K562 (cell line): ENCODE measurements at regions not wholly inside any gene's neighbourhood (a gene's known extent, or its start where the extent isn't known, plus 50 kb on each side); places are given as distances from the start of the nearest gene placed in this dataset.

Experiments
- ATAC-seq: fragments of 200-7000 bp; cut with Tn5 transposase; 3 replicates; pipeline ENCODE4 v1.9.1; 2020; ENCODE audit warnings: moderate library complexity
- BruUV-seq: library from RNA; stranded (reverse); fragments of 400-500 nt; replicated peaks from 2 replicates; lab custom pipeline; 2021; lab: Mats Ljungman, UMichigan
- CTCF ChIA-PET: fragments of 300-600 bp; formaldehyde crosslinking; extraction: SDS; loops from one replicate; lab custom pipeline; 2021; ENCODE audit warnings: low intra/inter-chr PET ratio; lab: Yijun Ruan, JAX
- POLR2A ChIA-PET: fragments of 300-600, 350-650 bp; sonication (Branson Sonifier 250); formaldehyde crosslinking; extraction: SDS; loops from one replicate; lab custom pipeline; 2021; ENCODE audit warnings: antibody characterized with exemption, inconsistent platforms; lab: Yijun Ruan, JAX
- DNase-seq, 4 experiments: peaks; one replicate each; pipeline versions ENCODE4 v3.0.0 to v3.0.0-alpha.2; 2011 to 2018; ENCODE audit warnings: low spot score in 3 of 4, mixed read lengths in 3 of 4; ENCODE audit errors: extremely low read depth in 1 of 4
- FAIRE-seq: peaks from 2 replicates; lab custom pipeline; 2011; peaks lifted over from hg19 to GRCh38; lab: Jason Lieb, UNC
- H2AFZ ChIP-seq: 2 replicates; pipeline ENCODE4 v1.6.0; 2011; ENCODE audit warnings: low read depth, low read length, control low read depth, inconsistent platforms
- H3K27ac ChIP-seq: fragments of 200-600 bp; 3 replicates; pipeline ENCODE4 v1.8.0; 2011; ENCODE audit warnings: low read depth, mild to moderate bottlenecking, control low read depth, inconsistent platforms, low read length, moderate library complexity, mixed read lengths; ENCODE audit errors: extremely low read depth
- H3K27me3 ChIP-seq, 2 experiments: fragments of 300-600 bp in 1 of 2; 2 replicates in 1 of 2; 3 replicates in 1 of 2; pipeline versions ENCODE4 v1.6.0 to v1.8.0; 2011; ENCODE audit warnings: inconsistent platforms in 2 of 2, low read length in 2 of 2, mild to moderate bottlenecking in 1 of 2, mixed read lengths in 1 of 2, moderate library complexity in 1 of 2; ENCODE audit not compliant: control insufficient read depth in 2 of 2, insufficient read depth in 2 of 2
- H3K36me3 ChIP-seq: fragments of 300-600 bp; 3 replicates; pipeline ENCODE4 v1.8.0; 2011; ENCODE audit warnings: mild to moderate bottlenecking, low read length, inconsistent platforms; ENCODE audit not compliant: control insufficient read depth, insufficient read depth
- H3K4me1 ChIP-seq, 2 experiments: fragments of 200-600 bp in 1 of 2; replicated peaks in 1 of 2; 2 replicates in 1 of 2; 3 replicates in 1 of 2; pipeline versions ENCODE4 v1.5.1 to v1.8.0; 2011; ENCODE audit warnings: inconsistent platforms in 2 of 2, low read length in 2 of 2, mild to moderate bottlenecking in 1 of 2, mixed read lengths in 1 of 2, moderate library complexity in 1 of 2; ENCODE audit not compliant: control insufficient read depth in 2 of 2, insufficient read depth in 2 of 2
- H3K4me2 ChIP-seq: 2 replicates; pipeline ENCODE4 v1.6.1; 2011; ENCODE audit warnings: low read length, control low read depth, inconsistent platforms, mixed read lengths; ENCODE audit not compliant: insufficient read depth
- H3K4me3 ChIP-seq: fragments of 200-600 bp; sonication (generic), shearing (Covaris generic); 2 replicates; pipeline ENCODE4 v1.5.1; 2016; ENCODE audit warnings: control low read depth, inconsistent platforms
- H3K79me2 ChIP-seq: fragments of 200-600 bp; 3 replicates; pipeline ENCODE4 v1.8.0; 2011; ENCODE audit warnings: low read length, inconsistent platforms; ENCODE audit not compliant: control insufficient read depth, insufficient read depth
- H3K9ac ChIP-seq, 2 experiments: 2 replicates each; pipeline versions ENCODE4 v1.6.0 to v1.6.1; 2011; ENCODE audit warnings: low read depth in 2 of 2, low read length in 2 of 2, control low read depth in 1 of 2, inconsistent platforms in 1 of 2, mild to moderate bottlenecking in 1 of 2, mixed read lengths in 1 of 2; ENCODE audit not compliant: insufficient read depth in 1 of 2
- H3K9me1 ChIP-seq: one replicate; pipeline ENCODE4 v1.6.0; 2011; ENCODE audit warnings: inconsistent platforms, mild to moderate bottlenecking, low read length, moderate library complexity; ENCODE audit not compliant: control insufficient read depth, insufficient read depth
- H3K9me3 ChIP-seq: replicated peaks from 2 replicates; pipeline ENCODE4 v1.5.1; 2011; ENCODE audit warnings: low read depth, low read length, inconsistent platforms; ENCODE audit not compliant: control insufficient read depth, insufficient read depth
- H4K20me1 ChIP-seq: replicated peaks from 2 replicates; pipeline ENCODE4 v1.6.1; 2011; ENCODE audit warnings: low read length, inconsistent platforms, mixed read lengths; ENCODE audit not compliant: control insufficient read depth, insufficient read depth
- ATF3 ChIP-seq, 2 experiments: fragments of 450-650 bp in 1 of 2; sonication (generic) in 1 of 2; formaldehyde crosslinking in 1 of 2; IDR thresholded peaks in 1 of 2; conservative IDR thresholded peaks in 1 of 2; 2 replicates each; pipeline versions ENCODE4 v1.6.1 to v1.8.1; 2016 to 2023; ENCODE audit warnings: mild to moderate bottlenecking in 2 of 2, moderate library complexity in 2 of 2, inconsistent platforms in 1 of 2, missing genetic modification reagents in 1 of 2
- CHD4 ChIP-seq: fragments of 200-600 bp; sonication (generic); IDR thresholded peaks from 3 replicates; pipeline ENCODE4 v1.6.1; 2012; ENCODE audit warnings: low read depth, mild to moderate bottlenecking, mixed read lengths, low read length, inconsistent platforms; ENCODE audit not compliant: insufficient read depth, insufficient replicate concordance, poor library complexity, severe bottlenecking
- DIDO1 ChIP-seq: fragments of 450-650 bp; IDR thresholded peaks from 2 replicates; pipeline ENCODE4 v1.6.1; 2016; ENCODE audit warnings: low read depth, missing biosample characterization, missing genetic modification characterization
- ID3 ChIP-seq, 2 experiments: fragments of 250-450 bp in 1 of 2; fragments of 450-650 bp in 1 of 2; sonication (Bioruptor Pico) in 1 of 2; IDR thresholded peaks; 2 replicates each; pipeline versions ENCODE4 v1.6.1 to v1.8.0; 2016 to 2021; ENCODE audit warnings: mild to moderate bottlenecking in 2 of 2, moderate library complexity in 2 of 2, missing compliant biosample characterization in 1 of 2, missing genetic modification characterization in 1 of 2
- JUND ChIP-seq, 2 experiments: IDR thresholded peaks; 2 replicates in 1 of 2; 3 replicates in 1 of 2; pipeline ENCODE4 v1.6.1; 2011; ENCODE audit warnings: borderline replicate concordance in 2 of 2, low read depth in 2 of 2, low read length in 2 of 2, improper control_type of control experiment in 1 of 2, missing biosample characterization in 1 of 2, missing genetic modification characterization in 1 of 2, missing genetic modification reagents in 1 of 2
- KAT2B ChIP-seq: IDR thresholded peaks from one replicate; pipeline ENCODE4 v1.6.1; 2012; ENCODE audit warnings: low read depth, mild to moderate bottlenecking, control low read depth, inconsistent platforms, low read length, moderate library complexity
- ZC3H8 ChIP-seq: fragments of 450-650 bp; IDR thresholded peaks from 2 replicates; pipeline ENCODE4 v1.6.1; 2017
- WGBS: fragments of 100-300 bp; shearing (Covaris generic); methylation state at CpG from one replicate; pipeline ENCODE4 v1.1.6; 2016; ENCODE audit warnings: low coverage, mixed read lengths; ENCODE audit not compliant: insufficient coverage; ENCODE audit errors: missing lambda C conversion rate; 5-methylcytosine and 5-hydroxymethylcytosine counted together
- in situ Hi-C: fragments of 300-500 bp; cut with MboI; formaldehyde crosslinking; loops from 4 replicates; pipeline ENCODE4 v1.15.0; 2018; ENCODE audit warnings: inconsistent platforms, mixed read lengths
- intact Hi-C: fragments of 100-400 bp; cut with micrococcal nuclease; formaldehyde crosslinking; loops from 2 replicates; pipeline ENCODE4 v1.14.2; 2022
- TF ChIP-seq, protein P1 (sequence below): sonication (generic); formaldehyde crosslinking; IDR thresholded peaks from 2 replicates; pipeline ENCODE4 v1.8.0; 2022; ENCODE audit warnings: missing genetic modification reagents, mild to moderate bottlenecking, moderate library complexity, borderline replicate concordance
- TF ChIP-seq, protein P2 (sequence below): fragments of 250-450 bp; sonication (Bioruptor Pico); IDR thresholded peaks from 2 replicates; pipeline ENCODE4 v1.8.0; 2021; ENCODE audit warnings: moderate library complexity, mild to moderate bottlenecking, inconsistent platforms
- TF ChIP-seq, protein P3 (sequence below): fragments of 450-650 bp; IDR thresholded peaks from 2 replicates; pipeline ENCODE4 v1.6.1; 2017; ENCODE audit warnings: antibody characterized with exemption, mild to moderate bottlenecking

DNA sequence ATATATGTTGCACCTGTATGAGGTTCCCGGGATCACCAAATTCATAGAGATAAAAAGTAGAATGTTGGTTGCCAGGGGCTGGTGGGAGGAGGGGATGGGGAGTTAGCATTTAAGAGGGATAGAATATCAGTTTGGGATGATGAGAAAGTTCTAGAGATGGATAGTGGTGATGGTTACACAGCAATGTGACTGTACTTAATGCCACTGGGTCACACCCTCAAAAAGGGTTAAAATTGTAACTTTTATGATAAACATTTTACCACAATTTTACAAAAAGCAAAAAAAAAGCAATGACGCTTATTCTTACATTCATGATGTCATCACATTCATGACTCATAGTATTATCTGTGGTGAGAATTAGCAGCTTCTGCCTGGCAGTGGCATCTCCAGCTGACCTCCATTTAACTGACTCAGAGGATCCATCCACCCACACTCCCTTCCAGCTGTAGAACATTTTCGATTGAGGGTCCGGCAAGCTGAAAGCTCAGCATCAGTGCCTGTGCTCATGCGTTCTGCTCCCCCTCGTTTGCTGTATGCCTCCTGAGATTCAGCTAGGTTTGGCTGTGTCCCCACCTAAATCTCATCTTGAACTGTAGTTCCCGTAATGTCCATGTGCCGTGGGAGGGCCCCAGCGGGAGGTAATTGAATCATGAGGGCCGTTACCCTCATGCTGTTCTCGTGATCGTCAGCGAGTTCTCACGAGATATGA is 64.8 kb upstream of the TMEM260 start:
- ChIA-PET CTCF (no interaction called here), POLR2A (no interaction called here)
- Histone ChIP-seq H3K79me2 (no peaks in the 10 kb centered on the region), H3K27ac (no peak overlapping the region), H4K20me1 (no peaks in the 10 kb centered on the region), H2AFZ (no peak overlapping the region), H3K4me1 (no peaks in the 10 kb centered on the region), H3K9me1 (no peaks in the 10 kb centered on the region), H3K27me3 (peaks cover 5% of the 10 kb centered on the region in 2 experiments), H3K9me3 (no peaks in the 10 kb centered on the region), H3K4me2 (no peak overlapping the region), H3K4me3 (no peak overlapping the region), H3K36me3 (no peaks in the 10 kb centered on the region), H3K9ac (no peak overlapping the region)
- intact Hi-C loops, result no loop called here
- ATAC-seq (peak; percentile 60), DNase-seq (peak; percentile 4 to 9 (median 6)), FAIRE-seq (no peak)
- no TSS peak for BruUV-seq
- WGBS, result 0% methylated on average over 14 of the region's 14 CpGs
- in situ Hi-C loops, result no loop called here
- TF ChIP-seq, protein P1, sequence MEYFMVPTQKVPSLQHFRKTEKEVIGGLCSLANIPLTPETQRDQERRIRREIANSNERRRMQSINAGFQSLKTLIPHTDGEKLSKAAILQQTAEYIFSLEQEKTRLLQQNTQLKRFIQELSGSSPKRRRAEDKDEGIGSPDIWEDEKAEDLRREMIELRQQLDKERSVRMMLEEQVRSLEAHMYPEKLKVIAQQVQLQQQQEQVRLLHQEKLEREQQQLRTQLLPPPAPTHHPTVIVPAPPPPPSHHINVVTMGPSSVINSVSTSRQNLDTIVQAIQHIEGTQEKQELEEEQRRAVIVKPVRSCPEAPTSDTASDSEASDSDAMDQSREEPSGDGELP (CRISPR knock-in tag), result peak; percentile 35; the same call in 1 of the 2 replicates
- TF ChIP-seq JUND (IDR thresholded peaks at IDR 0.05; ENCODE audit: borderline replicate concordance, low read depth, low read length) (peak; percentile 53; the same call in 1 of the 2 replicates), JUND (tag; IDR thresholded peaks at IDR 0.05; ENCODE audit: borderline replicate concordance, low read depth, low read length) (peak; percentile 59; the same call in 1 of the 3 replicates), CHD4 (no peak), ID3 (CRISPR knock-in tag; IDR thresholded peaks at IDR 0.05) (no peak), ID3 (tag; IDR thresholded peaks at IDR 0.05) (no peak), ATF3 (IDR thresholded peaks at IDR 0.05) (peak; percentile 85), ATF3 (CRISPR knock-in tag; conservative IDR thresholded peaks at IDR 0.05) (no peak), ZC3H8 (no peak), KAT2B (no peak), DIDO1 (no peak)
- TF ChIP-seq, protein P2, sequence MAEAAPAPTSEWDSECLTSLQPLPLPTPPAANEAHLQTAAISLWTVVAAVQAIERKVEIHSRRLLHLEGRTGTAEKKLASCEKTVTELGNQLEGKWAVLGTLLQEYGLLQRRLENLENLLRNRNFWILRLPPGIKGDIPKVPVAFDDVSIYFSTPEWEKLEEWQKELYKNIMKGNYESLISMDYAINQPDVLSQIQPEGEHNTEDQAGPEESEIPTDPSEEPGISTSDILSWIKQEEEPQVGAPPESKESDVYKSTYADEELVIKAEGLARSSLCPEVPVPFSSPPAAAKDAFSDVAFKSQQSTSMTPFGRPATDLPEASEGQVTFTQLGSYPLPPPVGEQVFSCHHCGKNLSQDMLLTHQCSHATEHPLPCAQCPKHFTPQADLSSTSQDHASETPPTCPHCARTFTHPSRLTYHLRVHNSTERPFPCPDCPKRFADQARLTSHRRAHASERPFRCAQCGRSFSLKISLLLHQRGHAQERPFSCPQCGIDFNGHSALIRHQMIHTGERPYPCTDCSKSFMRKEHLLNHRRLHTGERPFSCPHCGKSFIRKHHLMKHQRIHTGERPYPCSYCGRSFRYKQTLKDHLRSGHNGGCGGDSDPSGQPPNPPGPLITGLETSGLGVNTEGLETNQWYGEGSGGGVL, result no peak
- TF ChIP-seq, protein P3, sequence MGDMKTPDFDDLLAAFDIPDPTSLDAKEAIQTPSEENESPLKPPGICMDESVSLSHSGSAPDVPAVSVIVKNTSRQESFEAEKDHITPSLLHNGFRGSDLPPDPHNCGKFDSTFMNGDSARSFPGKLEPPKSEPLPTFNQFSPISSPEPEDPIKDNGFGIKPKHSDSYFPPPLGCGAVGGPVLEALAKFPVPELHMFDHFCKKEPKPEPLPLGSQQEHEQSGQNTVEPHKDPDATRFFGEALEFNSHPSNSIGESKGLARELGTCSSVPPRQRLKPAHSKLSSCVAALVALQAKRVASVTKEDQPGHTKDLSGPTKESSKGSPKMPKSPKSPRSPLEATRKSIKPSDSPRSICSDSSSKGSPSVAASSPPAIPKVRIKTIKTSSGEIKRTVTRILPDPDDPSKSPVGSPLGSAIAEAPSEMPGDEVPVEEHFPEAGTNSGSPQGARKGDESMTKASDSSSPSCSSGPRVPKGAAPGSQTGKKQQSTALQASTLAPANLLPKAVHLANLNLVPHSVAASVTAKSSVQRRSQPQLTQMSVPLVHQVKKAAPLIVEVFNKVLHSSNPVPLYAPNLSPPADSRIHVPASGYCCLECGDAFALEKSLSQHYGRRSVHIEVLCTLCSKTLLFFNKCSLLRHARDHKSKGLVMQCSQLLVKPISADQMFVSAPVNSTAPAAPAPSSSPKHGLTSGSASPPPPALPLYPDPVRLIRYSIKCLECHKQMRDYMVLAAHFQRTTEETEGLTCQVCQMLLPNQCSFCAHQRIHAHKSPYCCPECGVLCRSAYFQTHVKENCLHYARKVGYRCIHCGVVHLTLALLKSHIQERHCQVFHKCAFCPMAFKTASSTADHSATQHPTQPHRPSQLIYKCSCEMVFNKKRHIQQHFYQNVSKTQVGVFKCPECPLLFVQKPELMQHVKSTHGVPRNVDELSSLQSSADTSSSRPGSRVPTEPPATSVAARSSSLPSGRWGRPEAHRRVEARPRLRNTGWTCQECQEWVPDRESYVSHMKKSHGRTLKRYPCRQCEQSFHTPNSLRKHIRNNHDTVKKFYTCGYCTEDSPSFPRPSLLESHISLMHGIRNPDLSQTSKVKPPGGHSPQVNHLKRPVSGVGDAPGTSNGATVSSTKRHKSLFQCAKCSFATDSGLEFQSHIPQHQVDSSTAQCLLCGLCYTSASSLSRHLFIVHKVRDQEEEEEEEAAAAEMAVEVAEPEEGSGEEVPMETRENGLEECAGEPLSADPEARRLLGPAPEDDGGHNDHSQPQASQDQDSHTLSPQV, result no peak
